SJCRH30 (cell line): ENCODE measurements at regions not wholly inside any gene's neighbourhood (a gene's known extent, or its start where the extent isn't known, plus 50 kb on each side); places are given as distances from the start of the nearest gene placed in this dataset.
"Not testable (repeated sequence)": the region's sequence is repeated elsewhere in the genome, so short reads cannot be mapped to it uniquely, and the experiment has no call there.

ENCODE experiments used
- DNase-seq, 2 experiments: peaks; one replicate each; pipeline ENCODE4 v3.0.0-alpha.2; 2015 to 2020
- H3K27ac ChIP-seq: fragments of 250-450 bp; sonication (Bioruptor Pico); 2 replicates; pipeline ENCODE4 v1.5.1; 2020; ENCODE audit warnings: mild to moderate bottlenecking, moderate library complexity
- H3K27me3 ChIP-seq: fragments of 250-450 bp; sonication (Bioruptor Pico); 2 replicates; pipeline ENCODE4 v1.5.1; 2020; ENCODE audit warnings: mild to moderate bottlenecking, moderate library complexity
- H3K36me3 ChIP-seq: fragments of 250-450 bp; sonication (Bioruptor Pico); 2 replicates; pipeline ENCODE4 v1.5.1; 2020; ENCODE audit warnings: mild to moderate bottlenecking, moderate library complexity
- H3K4me1 ChIP-seq: fragments of 250-450 bp; sonication (Bioruptor Pico); 2 replicates; pipeline ENCODE4 v1.5.1; 2020; ENCODE audit warnings: mild to moderate bottlenecking, moderate library complexity
- H3K4me3 ChIP-seq: fragments of 250-450 bp; sonication (Bioruptor Pico); 2 replicates; pipeline ENCODE4 v1.5.1; 2020; ENCODE audit warnings: mild to moderate bottlenecking, moderate library complexity
- H3K9me3 ChIP-seq: fragments of 250-450 bp; sonication (Bioruptor Pico); replicated peaks from 2 replicates; pipeline ENCODE4 v1.5.1; 2020; ENCODE audit warnings: mild to moderate bottlenecking, moderate library complexity

DNA sequence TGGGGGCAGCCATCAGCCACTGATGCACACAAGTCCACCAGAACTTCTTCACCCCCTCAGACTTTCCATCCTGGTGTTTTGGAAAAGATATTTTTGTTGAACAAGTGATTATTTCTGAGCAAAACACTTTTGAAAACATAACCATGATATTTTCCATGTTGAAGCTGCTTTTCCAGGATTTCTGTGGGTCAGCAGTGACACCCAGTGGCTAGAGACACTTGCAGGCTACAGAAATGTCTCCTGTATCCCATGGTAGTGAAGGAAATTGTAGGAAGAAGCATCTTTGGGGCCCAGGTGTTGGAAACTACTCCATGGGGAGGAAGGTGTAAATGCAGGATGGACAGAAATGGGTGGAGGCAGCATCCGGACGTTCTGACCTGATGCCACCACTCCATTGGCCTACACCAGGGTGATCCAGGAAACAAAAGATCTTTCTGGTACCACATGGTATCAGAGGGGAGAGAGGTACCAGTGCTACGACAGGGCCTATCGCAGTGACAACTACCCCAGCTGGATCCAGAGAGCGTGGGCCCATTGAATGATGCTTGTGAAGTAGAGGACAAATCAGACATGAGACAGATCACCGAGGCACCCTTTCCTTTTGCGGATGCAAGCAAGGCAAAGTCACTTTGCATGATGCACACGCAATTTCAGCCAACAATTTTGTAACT, 111.7 kb upstream of the COBL start:
- Histone ChIP-seq H3K36me3 (no peaks in the 10 kb centered on the region), H3K27me3 (no peaks in the 10 kb centered on the region), H3K27ac (no peak overlapping the region), H3K9me3 (no peaks in the 10 kb centered on the region), H3K4me3 (no peak overlapping the region), H3K4me1 (no peaks in the 10 kb centered on the region)
- no peak for DNase-seq

DNA sequence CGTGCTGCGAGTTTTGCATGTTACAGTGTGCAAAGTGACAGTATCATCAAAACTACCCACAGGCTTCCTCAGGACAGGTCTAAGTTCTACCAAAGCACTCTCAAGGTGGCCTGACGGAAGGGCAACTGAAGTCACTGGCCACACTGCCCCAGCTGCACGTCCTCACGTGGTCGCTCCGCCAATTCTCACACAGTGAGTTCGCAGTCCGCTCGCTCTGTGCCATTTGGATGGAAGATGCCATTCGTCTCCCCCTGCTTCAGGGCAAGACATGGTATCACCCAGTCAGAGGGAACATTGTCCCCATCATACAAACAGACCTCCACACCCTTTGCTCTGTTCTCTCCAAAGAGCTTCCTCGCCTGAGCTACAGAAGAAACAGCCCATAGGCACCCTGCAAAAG, 109.6 kb upstream of the COBL start:
- Histone ChIP-seq H3K27ac (no peak overlapping the region), H3K27me3 (no peaks in the 10 kb centered on the region), H3K36me3 (no peaks in the 10 kb centered on the region), H3K4me3 (no peak overlapping the region), H3K4me1 (no peaks in the 10 kb centered on the region), H3K9me3 (no peaks in the 10 kb centered on the region)
- no peak for DNase-seq

DNA sequence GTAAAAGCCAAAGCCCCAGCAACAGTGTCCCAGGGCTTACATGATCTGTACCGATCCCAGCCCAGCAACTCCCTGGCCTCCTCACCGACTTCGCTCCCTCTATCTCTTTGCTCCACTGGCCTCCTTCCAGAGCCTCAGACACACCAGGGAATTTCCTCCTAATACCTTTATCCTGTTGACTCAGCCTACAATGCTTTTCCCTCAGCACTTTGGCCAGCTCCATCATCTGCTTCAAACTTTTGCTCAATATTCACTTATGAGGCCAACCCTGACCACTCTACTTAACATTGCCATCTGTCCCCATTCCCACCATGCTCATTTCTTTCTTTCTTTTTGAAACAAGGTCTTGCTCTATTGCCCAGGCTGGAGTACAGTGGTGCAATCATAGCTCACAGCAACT, 93.3 kb upstream of the COBL start:
- H3K27me3 ChIP-seq, H3K4me1 ChIP-seq, H3K4me3 ChIP-seq, DNase-seq, H3K36me3 ChIP-seq, H3K9me3 ChIP-seq, H3K27ac ChIP-seq: not testable (repeated sequence)

DNA sequence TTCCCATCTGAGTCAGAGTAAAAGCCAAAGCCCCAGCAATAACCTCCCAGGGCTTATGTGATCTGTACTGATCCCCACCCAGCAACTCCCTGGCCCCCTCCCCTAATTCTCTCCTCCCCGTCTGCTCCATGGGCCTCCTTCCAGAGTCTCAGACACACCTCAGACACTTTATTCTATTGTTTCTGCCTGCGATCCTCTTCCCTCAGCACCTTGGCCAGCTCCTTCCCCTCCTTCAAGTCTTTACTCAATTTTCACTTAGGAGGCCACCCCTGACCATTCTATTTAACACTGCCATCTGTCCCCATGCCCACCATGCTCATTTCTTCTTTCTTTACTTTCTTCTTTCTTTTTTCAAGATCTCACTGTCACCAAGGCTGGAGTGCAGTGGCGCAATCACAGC, 81.0 kb upstream of the COBL start:
- not testable (repeated sequence) for H3K4me1 ChIP-seq, H3K4me3 ChIP-seq, H3K9me3 ChIP-seq, H3K27me3 ChIP-seq, H3K36me3 ChIP-seq, H3K27ac ChIP-seq
- peak in 1 of 2 experiments; percentile 8 for DNase-seq

DNA sequence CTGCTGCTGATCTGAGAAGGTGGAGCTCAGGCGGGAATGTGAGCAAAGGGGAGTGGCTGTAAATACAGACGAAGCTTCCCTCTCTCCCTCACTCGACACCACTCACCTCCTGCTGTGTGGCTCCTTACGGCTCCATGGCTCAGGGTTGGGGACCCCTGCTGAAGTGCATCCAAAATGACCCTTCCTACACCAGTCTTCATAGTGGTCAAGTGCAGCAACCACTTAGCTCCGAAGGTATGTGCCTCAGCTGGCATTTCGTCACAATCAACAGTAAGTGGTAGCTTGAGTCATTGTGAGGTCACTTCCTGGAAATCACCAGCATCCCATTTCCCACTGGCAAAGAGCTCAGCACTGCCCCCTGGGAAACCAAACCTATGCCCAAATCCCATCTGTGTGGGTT, 76.4 kb upstream of the COBL start:
- not testable (repeated sequence) for H3K4me3 ChIP-seq, H3K36me3 ChIP-seq, H3K4me1 ChIP-seq, H3K27me3 ChIP-seq, H3K27ac ChIP-seq, DNase-seq, H3K9me3 ChIP-seq

DNA sequence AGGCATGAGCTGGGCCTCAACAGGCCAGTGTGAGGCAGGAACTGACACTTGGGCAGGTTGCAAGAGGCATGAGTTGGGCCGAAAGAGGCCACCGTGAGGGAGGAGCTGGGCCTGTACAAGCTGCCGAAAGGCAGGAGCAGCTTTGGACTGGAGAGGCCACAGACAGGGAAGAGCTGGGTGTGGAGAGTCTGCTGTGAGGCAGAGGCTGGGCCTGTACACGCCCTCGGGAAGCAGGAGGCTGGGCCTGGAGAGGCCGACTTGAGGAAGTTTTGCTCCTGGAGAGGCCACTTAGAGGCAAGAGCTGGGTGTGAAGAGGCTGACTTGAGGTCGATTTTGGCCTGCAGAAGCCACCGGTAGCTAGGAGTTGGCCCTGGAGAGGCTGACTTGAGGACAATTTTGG, 73.3 kb upstream of the COBL start:
- H3K36me3 ChIP-seq, H3K4me1 ChIP-seq, H3K4me3 ChIP-seq, H3K27ac ChIP-seq, DNase-seq, H3K27me3 ChIP-seq, H3K9me3 ChIP-seq: not testable (repeated sequence)

DNA sequence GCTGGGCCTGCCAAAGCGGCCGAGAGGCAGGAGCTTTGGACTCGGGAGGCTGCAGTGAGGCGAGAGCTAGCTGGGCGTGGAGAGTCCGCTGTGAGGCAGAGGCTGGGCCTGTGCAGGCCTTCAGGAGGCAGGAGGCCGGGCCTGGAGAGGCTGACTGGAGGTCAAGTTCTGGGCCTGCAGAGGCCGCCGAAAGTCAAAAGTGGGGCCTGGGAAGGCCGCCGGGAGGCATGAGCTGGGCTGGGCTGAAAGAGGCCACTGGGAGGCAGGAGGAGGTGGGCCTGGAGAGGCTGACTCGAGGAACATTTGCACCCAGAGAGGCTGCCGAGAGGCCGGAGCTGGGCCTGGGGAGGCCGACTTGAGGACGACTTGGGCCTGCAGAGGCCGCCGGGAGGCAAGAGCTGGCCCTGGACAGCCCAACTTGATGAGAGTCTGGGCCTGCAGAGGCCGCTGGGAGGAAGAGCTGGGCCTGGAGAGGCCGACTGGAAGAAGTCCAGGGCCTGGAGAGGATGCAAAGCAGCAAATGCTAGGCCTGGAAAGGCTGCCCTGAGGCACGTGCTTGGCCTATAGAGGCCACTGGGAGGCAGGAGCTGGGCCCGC, 72.7 kb upstream of the COBL start:
- H3K4me1 ChIP-seq, H3K4me3 ChIP-seq, H3K36me3 ChIP-seq, H3K27me3 ChIP-seq, DNase-seq, H3K9me3 ChIP-seq, H3K27ac ChIP-seq: not testable (repeated sequence)

DNA sequence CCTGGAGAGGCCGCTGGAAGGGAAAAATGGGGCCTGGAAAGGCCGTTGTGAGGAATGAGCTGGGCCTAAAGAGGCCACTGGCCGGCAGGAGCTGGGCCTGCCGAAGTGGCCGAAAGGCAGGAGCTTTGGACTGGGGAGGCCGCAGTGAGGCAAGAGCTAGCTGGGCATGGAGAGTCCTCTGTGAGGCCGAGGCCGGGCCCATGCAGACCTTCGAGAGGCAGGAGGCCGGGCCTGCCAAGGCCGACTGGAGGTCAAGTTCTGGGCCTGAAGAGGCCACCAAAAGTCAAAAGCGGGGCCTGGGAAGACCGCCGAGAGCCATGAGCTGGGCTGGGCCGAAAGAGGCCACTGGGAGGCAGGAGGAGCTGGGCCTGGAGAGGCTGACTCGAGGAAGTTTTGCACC, 71.6 kb upstream of the COBL start:
- DNase-seq, H3K27me3 ChIP-seq, H3K4me3 ChIP-seq, H3K36me3 ChIP-seq, H3K4me1 ChIP-seq, H3K27ac ChIP-seq, H3K9me3 ChIP-seq: not testable (repeated sequence)

DNA sequence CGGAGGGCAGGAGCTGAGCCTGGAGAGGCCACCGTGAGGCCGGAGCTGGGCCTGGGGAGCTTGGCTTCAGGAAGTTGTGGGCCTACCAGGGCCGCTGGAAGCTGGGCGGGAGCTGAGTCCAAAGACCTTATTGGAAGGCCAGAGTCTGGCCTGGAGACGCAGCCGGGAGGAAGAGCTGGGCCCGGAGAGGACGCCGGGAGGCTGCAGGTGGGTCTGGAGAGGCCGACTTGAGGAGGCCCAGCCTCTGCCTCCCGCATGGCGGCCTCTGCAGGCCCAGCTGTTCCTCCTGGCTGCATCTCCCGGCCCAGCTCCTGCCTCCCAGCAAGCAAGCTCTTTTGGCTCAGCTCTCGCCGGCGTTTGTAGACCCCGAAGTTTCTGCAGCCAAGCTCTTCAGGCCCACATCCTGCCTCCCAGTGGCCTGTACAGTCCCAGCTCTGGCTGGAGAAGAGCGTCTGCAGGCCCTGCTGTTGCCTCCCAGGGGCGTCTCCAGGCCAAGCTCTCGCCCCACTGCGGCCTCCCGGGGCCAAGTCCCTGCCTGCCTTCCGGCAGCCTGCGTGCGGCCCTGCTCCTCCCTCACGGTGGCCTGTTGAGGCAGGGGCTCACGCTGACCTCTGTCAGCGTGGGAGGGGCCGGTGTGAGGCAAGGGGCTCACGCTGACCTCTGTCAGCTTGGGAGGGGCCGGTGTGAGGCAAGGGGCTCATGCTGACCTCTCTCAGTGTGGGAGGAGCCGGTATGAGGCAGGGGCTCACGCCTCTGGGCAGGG, 70.4 kb upstream of the COBL start:
- H3K27ac ChIP-seq, DNase-seq, H3K4me3 ChIP-seq, H3K9me3 ChIP-seq, H3K27me3 ChIP-seq, H3K36me3 ChIP-seq, H3K4me1 ChIP-seq: not testable (repeated sequence)

DNA sequence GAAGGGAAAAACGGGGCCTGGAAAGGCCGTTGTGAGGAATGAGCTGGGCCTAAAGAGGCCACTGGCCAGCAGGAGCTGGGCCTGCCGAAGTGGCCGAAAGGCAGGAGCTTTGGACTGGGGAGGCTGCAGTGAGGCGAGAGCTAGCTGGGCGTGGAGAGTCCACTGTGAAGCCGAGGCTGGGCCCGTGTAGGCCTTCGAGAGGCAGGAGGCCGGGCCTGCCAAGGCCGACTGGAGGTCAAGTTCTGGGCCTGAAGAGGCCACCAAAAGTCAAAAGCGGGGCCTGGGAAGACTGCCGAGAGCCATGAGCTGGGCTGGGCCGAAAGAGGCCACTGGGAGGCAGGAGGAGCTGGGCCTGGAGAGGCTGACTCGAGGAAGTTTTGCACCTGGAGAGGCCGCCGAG, 69.6 kb upstream of the COBL start:
- not testable (repeated sequence) for DNase-seq, H3K27me3 ChIP-seq, H3K9me3 ChIP-seq

DNA sequence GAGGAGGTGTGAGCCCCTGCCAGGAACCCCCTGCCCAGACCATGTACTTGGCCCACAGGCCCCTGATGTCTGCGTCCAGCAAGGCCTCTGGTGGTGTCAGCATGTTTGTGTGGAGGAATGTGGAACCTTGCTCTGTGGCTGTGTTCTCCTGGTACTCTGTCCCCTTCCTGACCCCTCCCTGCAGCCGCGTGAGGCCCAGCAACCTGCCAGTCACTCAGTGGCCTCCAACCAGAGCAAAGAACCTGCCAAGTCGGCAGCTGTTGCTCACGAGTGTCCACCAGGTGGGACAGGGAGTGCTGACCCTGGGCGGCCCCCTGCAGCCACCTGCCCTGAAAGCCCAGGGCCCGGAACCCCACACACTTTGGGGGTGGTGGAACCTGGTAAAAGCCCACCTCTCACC, 65.6 kb upstream of the COBL start:
- not testable (repeated sequence) for H3K36me3 ChIP-seq, H3K27me3 ChIP-seq, DNase-seq, H3K27ac ChIP-seq, H3K9me3 ChIP-seq, H3K4me1 ChIP-seq, H3K4me3 ChIP-seq

More for the DNA sequence above, 69.6 kb upstream of the COBL start:
- not testable (repeated sequence) for H3K27ac ChIP-seq, H3K36me3 ChIP-seq, H3K4me1 ChIP-seq, H3K4me3 ChIP-seq

DNA sequence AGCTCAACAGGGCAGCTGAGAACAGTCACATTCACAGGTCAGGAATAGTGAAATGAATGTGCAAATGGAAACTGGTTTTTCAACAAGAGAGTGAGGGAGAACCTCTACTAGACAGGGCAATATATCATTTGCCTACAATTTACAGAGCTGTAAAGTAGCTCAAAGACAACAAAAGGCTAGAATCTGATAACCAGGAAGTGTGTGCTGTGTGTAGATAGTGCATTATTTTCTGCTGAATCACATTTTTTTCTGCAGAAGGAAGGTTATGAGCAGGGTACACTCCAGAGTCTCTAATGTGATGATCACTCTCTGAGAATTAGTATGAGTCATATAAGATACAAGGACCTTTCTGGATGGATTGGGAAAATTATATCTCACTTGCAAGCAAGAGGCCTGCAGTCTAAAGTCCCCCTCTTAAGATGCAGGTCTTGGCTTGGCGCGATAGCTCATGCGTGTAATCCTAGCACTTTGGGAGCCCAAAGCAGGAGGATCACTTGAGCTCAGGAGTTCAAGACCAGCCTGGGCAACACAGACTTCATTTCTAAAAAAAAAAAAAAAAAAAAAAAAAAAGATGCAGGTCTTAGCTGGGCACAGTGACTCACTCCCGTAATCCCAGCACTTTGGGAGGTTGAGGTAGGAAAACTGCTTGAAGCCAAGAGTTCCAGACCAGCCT, 59.9 kb upstream of the COBL start:
- no peaks in the 10 kb centered on the region for H3K27me3 ChIP-seq
- no peaks in the 10 kb centered on the region for H3K9me3 ChIP-seq
- H3K27ac ChIP-seq, result no peak overlapping the region
- no peak overlapping the region for H3K4me3 ChIP-seq
- DNase-seq, result no peak
- H3K4me1 ChIP-seq, result no peaks in the 10 kb centered on the region
- H3K36me3 ChIP-seq, result no peaks in the 10 kb centered on the region

DNA sequence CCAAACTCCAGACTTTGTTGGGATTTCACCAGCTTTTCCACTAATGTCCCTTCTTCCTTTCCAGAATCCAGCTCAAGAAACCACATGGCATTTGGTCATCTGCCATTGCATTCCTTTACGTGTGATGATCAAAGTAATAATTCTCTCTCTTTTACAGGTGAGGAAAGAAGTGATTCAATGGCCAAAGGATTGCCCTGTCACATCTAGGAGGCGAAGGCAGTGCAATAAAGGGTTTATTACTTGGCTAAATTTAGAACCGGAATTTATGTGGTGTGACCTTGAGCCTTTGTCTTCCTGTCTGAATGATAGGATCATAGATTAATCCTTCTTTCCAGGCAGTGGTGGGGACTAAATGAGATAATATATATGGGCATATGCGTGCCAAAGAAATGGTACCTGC, 58.3 kb upstream of the COBL start:
- Histone ChIP-seq H3K36me3 (no peaks in the 10 kb centered on the region), H3K4me1 (no peaks in the 10 kb centered on the region), H3K27ac (no peak overlapping the region), H3K4me3 (no peak overlapping the region), H3K9me3 (no peaks in the 10 kb centered on the region), H3K27me3 (no peaks in the 10 kb centered on the region)
- DNase-seq, result no peak

DNA sequence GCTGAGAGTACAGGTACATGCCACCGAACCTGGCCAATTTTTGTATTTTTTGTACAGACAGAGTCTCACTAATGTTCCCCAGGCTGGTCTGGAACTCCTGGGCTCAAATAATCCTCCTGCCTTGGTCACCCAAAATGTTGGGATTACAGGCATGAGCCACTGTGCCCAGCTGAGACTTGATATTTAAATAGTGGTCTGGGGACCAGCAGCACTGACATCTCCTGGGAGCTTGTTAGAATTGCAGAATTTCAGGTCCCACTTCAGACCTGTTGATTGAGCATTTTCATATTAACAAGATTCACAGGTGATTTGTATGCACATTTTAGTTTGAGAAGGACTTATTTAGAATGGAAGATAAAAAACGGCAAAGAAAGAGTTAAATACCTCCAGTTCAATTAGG, 57.0 kb upstream of the COBL start:
- not testable (repeated sequence) for H3K36me3 ChIP-seq, H3K9me3 ChIP-seq, H3K4me3 ChIP-seq, H3K27ac ChIP-seq, DNase-seq, H3K27me3 ChIP-seq, H3K4me1 ChIP-seq

DNA sequence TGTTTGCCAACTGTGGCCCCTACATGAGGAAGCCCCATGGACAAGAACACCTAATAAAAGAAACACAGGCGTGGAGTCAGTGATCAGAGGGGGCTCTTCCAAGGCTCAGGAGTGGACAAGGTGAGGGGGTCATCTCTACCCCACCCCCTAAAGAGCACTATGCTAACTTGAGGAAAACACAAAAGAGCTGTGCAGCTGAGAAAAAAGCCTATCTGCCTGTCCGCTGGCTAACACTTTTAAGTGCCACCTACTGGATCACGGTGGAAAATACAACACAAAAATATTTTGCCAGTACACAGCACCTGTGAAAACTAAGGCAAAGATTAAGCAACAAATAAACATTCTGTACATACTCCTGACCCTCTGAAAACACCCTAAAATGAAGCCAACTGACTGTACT, 53.1 kb upstream of the COBL start:
- Histone ChIP-seq H3K4me1 (no peaks in the 10 kb centered on the region), H3K36me3 (no peaks in the 10 kb centered on the region), H3K27ac (no peak overlapping the region), H3K9me3 (no peaks in the 10 kb centered on the region), H3K4me3 (no peak overlapping the region), H3K27me3 (no peaks in the 10 kb centered on the region)
- DNase-seq, result peak in 1 of 2 experiments; percentile 20
